Lung microvascular endothelial cell (primary cell): ENCODE measurements at regions not wholly inside any gene's neighbourhood (a gene's known extent, or its start where the extent isn't known, plus 50 kb on each side); places are given as distances from the start of the nearest gene placed in this dataset.

Source experiments
- DNase-seq, 2 donors: peaks; one replicate each; pipeline versions ENCODE4 v3.0.0 to v3.0.0-alpha.2; 2010; ENCODE audit warnings: low read depth in 2 of 2

- DNase-seq, result no peak
Observed at GRCh38 chr9:28808042-28808441, 1234.8 kb upstream of the C9orf72 start.

- no peak for DNase-seq
Observed at GRCh38 chr9:28810388-28811075, 1237.3 kb upstream of the C9orf72 start.

- DNase-seq, result no peak
Observed at GRCh38 chr9:28820741-28821140, 1247.5 kb upstream of the C9orf72 start.

GRCh38 chr9:28821240-28821639 lies 1248.0 kb upstream of the C9orf72 start:
- no peak for DNase-seq

GRCh38 chr9:28824432-28824963 lies 1251.2 kb upstream of the C9orf72 start:
- DNase-seq, result no peak

- DNase-seq, result no peak
Observed at GRCh38 chr9:28832168-28832770, 1259.0 kb upstream of the C9orf72 start.

GRCh38 chr9:28834156-28834555 lies 1260.9 kb upstream of the C9orf72 start:
- DNase-seq, result no peak

- no peak for DNase-seq
Observed at GRCh38 chr9:28839778-28840430, 1266.6 kb upstream of the C9orf72 start.

- no peak for DNase-seq
Observed at GRCh38 chr9:28841775-28842174, 1268.5 kb upstream of the C9orf72 start.

- DNase-seq, result no peak
Observed at GRCh38 chr9:28847331-28847730, 1274.0 kb upstream of the C9orf72 start.

GRCh38 chr9:28848671-28849070 lies 1275.4 kb upstream of the C9orf72 start:
- DNase-seq, result no peak

GRCh38 chr9:28853477-28853876 lies 1280.2 kb upstream of the C9orf72 start:
- DNase-seq, result no peak

GRCh38 chr9:28866951-28867350 lies 1293.7 kb upstream of the C9orf72 start:
- DNase-seq, result no peak

- no peak for DNase-seq
Observed at GRCh38 chr9:28868228-28868990, 1295.1 kb upstream of the C9orf72 start.

GRCh38 chr9:28882529-28882928 lies 1309.2 kb upstream of the C9orf72 start:
- DNase-seq, result no peak

GRCh38 chr9:28883234-28883633 lies 1310.0 kb upstream of the C9orf72 start:
- no peak for DNase-seq

GRCh38 chr9:28887188-28887884 lies 1314.1 kb upstream of the C9orf72 start:
- no peak for DNase-seq

GRCh38 chr9:28888806-28889205 lies 1315.5 kb upstream of the C9orf72 start:
- no peak for DNase-seq

- DNase-seq, result no peak
Observed at GRCh38 chr9:28892538-28892937, 1319.3 kb upstream of the C9orf72 start.

GRCh38 chr9:28899267-28899666 lies 1326.0 kb upstream of the C9orf72 start:
- no peak for DNase-seq

GRCh38 chr9:28899926-28900325 lies 1326.6 kb upstream of the C9orf72 start:
- no peak for DNase-seq
